ENCODE measurements at regions not wholly inside any gene's neighbourhood (a gene's known extent, or its start where the extent isn't known, plus 50 kb on each side); places are given as distances from the start of the nearest gene placed in this dataset.
A peak's percentile ranks its signal among the peaks of the same experiment; 100 is the strongest.

DNA sequence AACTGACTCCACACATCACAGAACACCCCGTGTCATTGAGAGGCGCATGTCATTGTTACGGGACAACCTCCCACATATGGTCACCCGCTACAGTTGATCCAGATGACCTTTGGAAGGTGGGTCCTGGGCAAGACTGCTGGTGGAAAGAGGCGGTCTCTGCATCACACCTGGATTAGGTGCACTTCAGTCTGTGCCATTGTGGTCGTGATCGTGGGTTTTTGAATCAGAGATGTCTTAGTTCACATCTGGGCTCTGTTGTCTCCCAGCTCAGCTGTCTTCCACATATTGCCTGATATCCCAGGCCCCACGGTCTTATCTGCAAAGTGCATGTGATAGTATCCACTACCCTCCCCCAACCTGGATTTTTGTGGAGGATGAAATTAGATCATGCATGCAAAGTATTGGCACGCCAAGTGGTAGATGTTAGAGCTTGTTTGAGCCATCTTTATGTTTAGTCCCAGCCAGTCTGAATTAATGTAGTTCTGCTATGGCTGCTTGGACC lies 208.7 kb upstream of the FOXN3 start:
- DNase-seq, result no peak

DNA sequence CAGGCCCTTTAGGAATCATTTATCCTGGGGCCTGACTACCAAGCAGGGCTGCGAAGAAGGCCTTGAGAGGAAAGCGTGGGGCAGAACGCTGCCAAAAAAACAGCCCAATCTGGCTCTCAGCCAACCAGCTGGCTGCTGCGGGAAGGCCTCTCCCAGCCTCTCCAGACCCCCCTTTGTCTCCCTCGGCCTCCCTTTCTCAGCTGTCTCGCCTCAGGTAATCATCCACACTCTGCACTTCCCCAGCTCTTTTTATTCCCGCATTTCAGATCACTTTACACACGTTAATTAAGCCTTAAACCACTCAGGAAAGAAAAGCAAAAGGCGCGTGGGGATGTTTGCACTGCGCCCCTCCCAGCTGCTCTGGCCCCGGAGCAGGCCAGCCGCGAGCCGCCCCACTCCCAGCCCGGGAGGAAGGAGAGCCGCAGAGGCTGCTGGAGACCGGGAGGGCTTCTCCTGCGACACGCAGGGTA lies 208.2 kb upstream of the FOXN3 start:
- peak; percentile 11 for DNase-seq

DNA sequence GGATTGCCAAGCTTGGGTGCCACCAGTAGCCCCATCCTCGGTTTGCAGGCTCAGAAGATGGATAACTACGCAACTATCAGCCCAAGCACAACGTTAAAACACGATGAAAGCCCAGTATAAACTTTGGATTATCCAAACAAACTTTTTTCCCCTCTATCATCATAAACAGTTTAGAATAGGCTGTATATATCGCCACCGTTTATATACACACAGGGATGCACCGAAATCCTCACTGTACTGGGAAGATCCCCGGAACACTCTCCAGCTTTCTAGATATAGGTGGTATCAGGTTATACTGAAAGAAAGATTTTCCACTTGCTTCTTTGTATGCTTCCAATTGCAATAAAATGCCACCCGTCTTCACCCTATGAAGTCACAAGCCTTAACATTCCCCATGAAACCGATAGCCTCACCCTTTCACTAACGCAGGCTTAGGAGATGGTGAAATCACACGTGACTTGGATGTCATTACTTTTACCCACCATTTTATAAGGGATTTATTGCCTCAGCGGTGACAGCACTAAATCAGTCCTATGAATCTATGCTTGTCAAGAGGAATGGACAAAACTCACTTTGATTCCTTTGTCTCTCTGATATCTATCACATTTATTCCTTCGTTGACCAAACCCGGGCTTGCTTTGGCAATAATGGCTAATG lies 207.6 kb upstream of the FOXN3 start:
- DNase-seq, result no peak

DNA sequence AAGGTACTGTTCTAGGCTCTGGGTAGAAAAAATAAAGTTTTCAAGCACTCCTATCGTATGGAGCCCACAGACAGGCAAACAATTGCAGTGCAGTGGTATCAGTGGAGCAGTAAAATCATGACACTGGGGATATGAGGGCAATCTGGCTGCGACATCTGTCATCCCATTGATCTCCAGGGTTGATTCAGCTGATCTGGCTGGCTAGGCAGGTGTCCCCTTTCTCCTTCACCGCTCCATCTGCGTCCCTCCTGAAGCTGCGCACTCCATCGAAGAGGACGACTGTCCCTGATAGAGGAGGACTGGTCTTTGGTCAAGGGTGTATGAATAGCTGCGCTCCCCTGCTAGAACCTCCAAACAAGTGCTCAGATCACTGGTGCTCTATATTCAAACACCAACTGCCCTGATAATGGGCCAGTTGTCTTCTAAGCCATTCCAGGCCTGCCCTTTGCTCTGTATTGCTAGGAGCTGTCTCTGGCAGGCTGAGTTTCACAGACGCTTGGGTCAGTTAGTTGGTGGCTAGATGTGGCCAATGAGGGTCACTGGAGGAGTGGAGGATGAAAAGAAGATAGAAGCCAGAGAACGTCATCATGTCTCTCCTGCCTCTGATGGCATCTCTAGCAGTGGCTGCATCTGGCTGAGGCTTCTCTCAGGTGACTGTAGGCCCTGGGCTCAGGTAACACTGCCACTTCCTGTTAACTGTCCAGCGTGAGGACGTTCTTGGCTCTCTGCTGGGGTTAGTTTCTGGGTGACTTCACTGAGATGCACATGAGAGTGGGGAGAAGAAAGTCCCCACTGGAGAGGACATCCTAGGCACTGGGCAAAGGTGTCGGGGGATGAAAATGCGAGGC lies 205.0 kb upstream of the FOXN3 start:
- DNase-seq, result no peak

DNA sequence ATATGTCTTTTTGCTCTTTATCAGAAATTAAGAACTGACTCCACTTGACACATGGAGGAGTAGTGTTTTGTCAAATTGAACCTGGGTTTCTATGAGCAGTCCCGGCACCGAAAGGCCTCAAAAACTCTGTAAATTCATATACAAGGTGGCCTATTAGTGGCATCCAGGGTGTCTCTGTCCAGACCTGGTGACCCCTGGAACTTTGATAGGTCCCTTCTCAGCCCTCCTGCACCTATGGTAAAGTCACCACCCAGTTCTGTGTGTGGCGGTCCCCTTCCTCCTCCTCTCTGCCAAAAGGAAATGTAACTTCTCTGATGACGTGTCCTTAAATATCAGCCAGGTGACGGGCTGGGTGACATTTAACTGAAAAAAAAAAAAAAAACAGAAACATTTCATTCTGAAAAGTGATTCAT lies 204.0 kb upstream of the FOXN3 start:
- no peak for DNase-seq

DNA sequence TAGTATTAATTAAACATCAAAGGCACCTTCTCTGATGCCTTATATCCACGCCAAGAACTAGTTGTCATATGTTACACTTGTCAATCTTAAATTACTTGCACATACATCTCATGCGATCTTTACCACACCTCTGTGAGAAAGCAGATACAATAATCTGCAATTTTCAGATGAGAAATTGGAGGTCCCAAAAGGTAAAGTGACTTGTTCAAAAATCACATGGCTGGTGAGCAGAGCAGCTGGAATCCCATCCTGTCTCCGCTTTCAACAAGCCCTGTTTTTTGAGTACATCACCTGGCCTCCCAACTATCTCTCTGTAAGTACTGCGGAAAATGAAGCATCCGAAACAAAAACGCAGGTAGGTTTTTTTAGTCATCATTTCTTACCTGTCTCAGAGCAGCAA lies 203.4 kb upstream of the FOXN3 start:
- no peak for DNase-seq

DNA sequence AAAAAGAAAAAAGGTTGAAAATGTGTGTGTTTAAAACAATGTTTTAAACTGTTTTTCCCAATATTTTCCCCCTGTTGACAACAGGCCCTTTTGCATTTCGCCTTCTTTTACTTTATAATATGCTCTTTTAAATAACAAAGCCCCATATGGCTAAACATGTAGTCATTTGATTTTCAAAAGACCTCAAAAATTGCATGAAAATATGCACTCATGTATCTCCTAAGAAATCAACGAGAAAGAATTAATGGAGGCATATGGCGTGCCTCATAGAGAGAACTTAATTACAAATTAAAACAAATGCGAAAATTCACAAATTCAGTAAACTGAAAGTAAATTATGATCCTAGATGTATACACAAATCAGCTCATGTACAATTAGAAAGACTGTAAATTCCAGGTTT lies 202.6 kb upstream of the FOXN3 start:
- DNase-seq, result no peak

DNA sequence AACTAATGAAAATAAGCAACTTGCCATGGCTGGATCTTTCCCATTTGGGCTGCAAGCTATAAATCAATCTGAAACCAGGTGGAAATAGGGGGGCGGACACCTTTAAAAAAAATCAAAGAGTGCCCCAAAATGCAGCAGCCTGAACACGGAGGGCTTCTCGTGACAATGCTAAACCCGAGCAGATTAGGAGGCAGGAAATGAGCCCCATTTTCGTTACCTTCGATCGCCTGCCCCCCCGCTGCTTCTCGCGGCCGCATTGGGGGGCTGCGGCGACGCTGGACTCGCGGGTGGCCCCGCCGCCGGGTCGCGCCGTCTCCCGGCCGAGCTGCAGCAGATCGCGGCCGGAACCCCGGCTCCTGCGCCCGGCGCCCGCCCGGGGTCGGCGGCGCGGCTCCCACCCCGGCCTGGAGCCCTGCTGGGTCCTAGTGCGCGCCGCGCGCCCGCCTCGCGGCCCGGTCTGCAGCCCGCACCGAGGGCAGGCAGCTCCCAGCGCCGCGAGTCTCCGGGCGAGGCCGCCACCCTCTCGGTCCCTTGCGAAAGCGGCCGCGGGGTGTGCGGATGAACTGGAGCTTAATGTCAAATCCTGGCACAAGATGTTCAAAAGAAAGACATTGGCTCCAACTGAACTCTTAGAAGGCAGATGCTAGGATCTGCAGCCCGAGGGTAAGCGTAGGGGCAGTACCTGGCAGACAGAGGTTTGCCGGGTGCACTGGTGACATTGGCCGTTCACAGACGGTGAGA lies 201.9 kb upstream of the FOXN3 start:
- DNase-seq, result peak; percentile 8

DNA sequence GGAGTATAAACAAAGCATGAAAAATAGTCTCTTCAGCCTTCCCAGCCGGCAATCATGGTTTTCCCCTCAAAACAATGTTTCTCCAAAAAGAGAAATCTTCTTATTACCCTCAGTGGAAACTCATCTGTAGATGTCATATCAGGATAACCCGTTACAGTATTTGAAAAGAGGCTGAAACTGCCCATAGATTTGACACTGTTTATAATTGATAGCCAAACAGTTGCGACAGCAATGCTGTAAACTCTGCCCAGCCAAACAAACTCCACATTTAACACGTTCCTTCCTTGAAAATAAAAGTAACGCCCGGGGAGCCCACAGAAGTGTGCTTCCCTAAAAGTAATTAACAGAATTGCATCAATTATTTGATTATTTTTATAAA lies 201.3 kb upstream of the FOXN3 start:
- no peak for DNase-seq

DNA sequence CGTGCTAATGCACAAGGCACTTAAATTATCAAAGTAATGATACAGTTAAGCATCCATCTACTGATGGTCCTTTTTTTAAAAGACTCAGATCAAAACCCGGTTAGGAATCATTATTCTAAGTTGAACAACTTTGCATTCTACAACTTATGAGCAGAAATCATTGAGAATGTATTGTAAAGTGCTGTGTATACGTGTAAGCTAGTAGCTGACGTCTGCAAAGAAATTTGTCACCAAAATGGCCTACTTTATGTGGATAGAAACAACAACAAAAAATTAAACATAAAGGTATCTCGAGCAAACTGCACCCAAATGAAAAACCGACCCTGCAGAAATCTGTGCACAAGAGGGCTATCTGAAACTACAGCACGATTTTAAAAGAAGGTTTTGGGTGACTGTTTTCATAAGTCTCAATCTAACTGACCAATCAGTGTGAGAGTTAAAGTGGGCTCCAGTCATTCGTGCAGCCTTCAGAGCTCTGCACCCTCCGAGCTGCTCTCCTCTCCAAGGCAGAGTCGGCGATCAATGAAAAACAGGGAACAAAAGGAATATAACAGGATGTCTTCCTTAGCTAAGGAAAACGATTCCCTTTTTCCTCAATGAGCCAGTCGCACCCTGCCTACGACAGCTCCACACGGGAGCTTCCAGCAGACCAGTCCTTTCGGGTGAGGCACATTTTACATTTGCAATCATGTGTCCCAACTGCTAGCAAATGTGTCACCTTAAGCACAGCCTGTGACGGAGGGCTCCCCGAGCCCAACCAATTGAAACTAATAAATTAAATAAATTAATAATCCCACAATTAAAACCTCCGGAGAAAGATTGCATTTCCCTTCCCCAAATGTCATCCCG lies 200.7 kb upstream of the FOXN3 start:
- no peak for DNase-seq

DNA sequence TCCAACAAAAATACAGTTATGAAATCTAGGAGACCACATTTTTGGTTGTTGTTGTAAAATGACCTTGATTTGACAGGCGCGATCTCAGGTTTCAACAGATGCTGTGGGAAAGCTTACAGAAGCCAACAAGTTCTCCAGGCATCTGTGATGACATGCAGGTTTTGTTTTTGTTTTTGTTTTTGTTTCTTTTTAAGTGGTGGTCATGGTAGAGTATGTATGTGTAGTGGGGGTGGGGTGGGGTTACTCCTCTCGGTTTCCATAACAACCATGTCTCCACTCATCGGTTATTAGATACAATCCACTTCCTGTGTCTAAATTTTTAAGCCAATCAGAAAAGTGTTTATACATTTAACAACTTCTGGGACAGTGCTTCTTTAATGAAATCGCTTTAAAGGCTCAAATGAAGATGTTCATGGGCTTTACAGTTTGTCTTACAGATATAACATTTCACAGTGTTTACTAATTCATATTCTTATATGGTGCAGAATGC lies 199.9 kb upstream of the FOXN3 start:
- no peak for DNase-seq

DNA sequence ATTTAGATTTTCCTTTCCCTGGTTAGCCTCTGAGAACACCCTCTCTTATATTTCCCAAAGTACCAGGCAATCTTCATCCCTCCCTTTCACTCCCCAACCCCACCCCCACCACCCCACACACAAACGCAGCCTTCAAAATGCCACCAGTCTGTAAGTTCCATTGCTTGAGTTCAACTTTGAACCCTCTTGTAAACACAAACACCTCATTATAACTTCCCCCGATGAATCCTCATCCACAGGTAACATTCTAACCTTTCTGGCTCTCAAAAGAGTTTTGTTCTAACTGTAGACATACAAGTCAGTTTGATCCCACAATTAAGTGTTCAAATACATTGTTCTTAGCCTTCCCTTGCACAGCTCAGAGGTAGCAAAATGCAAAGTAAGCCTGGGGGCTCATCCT lies 199.4 kb upstream of the FOXN3 start:
- no peak for DNase-seq

DNA sequence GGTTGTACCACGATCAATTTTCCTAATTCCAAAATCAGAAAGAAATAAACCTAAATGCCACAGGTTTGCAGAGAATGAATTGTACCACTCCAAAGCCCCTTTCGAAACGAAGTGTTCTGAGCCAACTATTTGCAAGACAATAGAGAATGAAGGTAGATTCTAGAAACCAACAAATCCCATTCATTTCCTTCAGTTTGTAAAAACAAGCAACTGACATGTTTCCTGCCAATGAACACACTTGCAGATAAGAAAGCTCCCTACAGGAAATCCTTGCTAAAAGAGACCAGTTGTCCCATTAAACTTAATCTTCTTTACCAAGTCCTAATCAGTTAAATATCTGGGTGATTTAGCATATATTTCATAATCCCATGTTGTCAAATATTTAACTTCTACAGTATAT lies 198.4 kb upstream of the FOXN3 start:
- DNase-seq, result no peak

DNA sequence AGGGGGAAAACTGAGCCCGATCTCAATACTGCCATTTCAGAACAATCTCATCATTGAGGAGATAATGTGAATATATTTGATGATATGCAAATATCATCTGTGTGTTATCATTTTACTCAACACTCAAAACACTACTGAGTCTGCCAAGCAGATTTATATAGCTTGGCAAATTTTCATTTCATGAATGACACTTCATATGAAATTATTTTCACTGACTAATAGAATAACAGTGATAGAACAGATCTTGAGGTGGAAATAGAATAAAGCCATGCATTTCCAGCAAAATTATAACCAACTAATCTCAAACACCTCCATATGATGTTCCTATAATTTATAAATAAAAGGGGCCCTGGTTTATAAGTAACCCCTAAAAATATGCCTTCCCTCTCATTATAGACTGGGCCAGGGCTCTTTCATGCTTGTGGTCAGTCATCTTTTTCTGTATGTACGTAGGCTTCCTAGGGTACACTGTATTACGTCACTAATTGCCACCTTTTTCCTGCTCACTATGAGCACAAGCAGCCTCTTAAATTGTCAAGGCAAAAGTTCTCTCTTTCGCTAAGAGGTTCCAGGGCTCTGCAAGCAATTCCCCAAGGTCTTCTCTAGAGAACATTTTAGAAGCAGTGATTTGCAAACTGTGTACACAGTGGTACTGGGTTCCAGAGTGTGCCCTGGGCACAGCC lies 197.1 kb upstream of the FOXN3 start:
- DNase-seq, result no peak

DNA sequence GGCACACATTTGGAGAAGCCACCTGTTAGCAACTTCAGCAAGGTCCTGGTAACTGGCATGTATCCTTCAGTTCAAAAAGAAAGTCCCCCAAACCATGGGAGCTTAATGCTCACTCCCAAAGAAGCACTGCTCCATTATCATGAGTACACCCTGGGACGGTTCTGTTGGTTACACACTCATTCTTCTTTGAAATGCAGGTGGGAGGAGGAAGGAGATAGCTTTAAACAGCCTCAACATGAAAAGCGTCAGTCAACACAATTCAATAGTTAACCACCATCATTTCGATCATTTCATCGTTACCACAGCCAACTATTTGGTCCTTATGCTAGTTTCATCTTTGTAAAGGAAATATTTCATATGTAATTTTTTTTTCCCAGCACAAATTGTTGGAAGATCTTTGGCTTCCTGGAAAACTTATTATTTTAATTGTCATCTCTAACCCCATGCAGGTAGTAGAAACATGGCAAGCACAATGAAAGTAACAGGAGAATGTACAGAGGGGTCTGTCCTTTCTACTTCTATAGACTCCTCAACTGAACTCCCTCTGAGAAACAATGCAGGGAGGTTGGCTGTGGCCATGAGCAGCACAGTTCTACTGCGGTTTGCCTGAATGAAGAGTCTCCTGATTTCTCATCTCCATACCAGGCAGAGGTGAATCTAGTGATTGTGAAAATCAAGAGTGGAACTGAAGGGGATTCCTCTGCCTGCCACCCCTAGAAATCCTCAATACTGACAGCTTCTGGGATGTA lies 196.4 kb upstream of the FOXN3 start:
- no peak for DNase-seq

DNA sequence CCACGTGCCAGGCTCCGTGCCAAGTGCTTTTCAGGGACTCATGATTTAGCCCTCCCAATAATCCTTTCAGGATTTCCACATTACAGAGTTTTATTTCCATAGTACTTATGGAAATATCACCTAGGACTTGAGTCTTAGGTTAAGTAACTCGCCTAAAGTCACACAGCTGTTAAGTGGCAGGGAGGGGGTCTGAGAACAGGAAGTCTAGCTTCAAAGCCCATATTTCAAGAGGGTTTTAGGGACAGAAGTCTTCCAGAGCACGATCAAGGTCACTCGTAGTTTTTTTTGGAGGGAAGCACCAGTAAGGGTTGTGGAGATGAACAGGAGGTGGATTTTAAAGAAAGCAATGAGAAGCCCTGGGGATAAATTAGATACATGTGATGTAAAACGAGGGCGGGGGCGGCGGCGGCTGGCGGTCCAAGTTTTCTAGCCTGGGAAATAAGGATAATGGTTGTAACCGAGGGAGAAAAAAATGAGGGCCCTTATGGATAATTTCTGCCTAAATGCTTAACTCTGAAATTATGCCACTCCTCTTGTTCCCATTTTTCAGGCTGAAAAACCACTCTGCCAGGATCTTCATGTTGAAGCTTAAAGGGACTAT lies 192.6 kb upstream of the FOXN3 start:
- no peak for DNase-seq

DNA sequence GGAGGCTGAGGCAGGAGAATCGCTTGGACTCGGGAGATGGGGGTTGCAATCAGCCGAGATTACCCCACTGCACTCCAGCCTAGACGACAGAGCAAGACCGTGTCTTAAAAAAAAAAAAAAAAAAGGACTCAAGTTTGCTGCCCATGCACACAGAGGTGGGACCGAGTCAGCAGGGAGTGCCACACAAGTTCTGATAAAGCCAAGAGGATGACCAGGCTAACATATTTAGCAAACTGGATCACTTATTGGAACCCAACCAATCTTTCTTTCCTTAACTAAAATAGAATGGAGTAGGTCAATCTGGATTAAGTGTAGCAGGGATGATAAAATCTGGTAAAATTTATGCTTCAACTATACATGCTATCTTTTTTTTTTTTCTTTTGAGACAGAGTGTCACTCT lies 190.4 kb upstream of the FOXN3 start:
- no peak for DNase-seq

DNA sequence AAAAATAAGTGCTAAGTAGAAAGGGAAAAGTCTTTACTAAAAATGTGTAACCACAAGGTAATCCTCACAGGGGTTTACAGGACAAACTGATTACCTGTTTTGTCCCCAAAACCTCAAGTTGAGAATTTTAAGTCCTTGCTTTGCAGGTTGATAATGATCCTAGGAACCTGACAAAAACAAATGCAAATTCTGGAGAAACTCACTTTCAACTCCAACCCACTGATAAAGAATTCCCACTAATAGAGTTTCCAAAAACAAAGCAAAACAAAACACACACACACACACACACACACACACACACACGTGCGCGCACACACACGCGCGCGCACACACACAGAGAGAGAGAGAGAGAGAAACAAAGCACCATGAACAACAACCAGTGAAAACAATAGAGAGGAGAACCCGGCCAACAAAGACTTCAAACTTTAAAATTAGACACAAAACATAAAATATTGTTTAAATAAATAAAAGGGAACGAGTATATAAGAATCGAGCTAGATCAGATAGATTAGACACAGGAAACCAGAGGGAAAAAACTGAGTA lies 187.0 kb upstream of the FOXN3 start:
- DNase-seq, result no peak

DNA sequence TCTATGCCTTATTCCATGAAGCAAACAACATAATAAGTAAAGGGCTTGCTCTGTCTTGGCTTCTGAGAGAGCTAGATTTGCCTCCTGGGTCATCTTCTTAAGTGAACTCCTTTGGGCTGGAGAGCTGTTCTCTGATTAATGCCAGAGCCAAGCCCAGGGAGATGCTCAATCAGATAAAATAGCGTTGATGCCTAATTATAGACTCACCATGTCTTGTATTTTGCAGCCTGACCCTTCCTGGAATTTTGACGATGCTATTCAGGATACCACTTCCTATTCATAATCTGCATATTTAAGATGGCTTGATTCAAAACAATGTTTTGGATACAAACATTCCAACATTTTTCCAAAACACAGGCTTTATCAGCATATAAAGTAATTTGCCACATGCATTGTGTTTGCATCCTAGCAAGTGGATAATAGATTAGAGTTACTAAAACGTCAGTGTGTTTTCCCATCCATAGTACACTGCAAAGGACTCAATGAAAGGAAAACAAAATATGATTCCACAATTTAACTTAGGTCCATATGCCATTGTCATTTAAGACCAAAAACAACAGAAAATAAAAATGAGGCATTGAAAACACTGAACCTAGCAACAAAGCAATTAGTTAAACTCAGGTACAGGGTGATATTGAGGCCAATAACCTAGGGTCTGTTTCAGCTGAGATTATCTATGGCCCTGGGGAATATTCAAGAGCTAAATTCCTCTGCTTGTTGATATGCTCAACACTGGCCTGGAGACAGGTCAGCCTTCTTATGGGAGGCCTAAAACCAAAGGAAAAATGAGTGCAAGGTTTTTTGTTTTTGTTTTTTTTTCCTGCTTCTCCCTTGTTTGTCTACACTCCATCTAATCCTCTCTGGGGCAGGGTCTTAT lies 184.2 kb upstream of the FOXN3 start:
- no peak for DNase-seq

Data from NCI-H2029 (cell line).